SK-N-SH treated with all-trans-retinoic acid at 6 μM for 48 hours (cell line): ENCODE measurements at regions not wholly inside any gene's neighbourhood (a gene's known extent, or its start where the extent isn't known, plus 50 kb on each side); places are given as distances from the start of the nearest gene placed in this dataset.

Experiments used
- ATAC-seq: fragments of 200-7000 bp; cut with Tn5 transposase; 3 replicates; pipeline ENCODE4 v1.9.1; 2020; ENCODE audit warnings: mild to moderate bottlenecking, moderate library complexity
- ARNTL ChIP-seq: fragments of 450-650 bp; formaldehyde crosslinking; IDR thresholded peaks from 2 replicates; pipeline ENCODE4 v1.5.0; 2020; ENCODE audit warnings: low read depth, mild to moderate bottlenecking, moderate library complexity, borderline replicate concordance
- BACH2 ChIP-seq: fragments of 250-450 bp; sonication (Bioruptor Pico); IDR thresholded peaks from 2 replicates; pipeline ENCODE4 v1.9.0; 2021; ENCODE audit warnings: mild to moderate bottlenecking, borderline replicate concordance
- CSDC2 ChIP-seq: fragments of 250-450 bp; sonication (Bioruptor Pico); IDR thresholded peaks from 2 replicates; pipeline ENCODE4 v1.5.0; 2020; ENCODE audit warnings: mild to moderate bottlenecking, moderate library complexity
- ESRRG ChIP-seq: fragments of 250-450 bp; sonication (Bioruptor Pico); IDR thresholded peaks from 2 replicates; pipeline ENCODE4 v1.6.1; 2021; ENCODE audit warnings: mild to moderate bottlenecking
- GLIS3 ChIP-seq: fragments of 250-450 bp; sonication (Bioruptor Pico); IDR thresholded peaks from 2 replicates; pipeline ENCODE4 v1.5.0; 2020; ENCODE audit warnings: mild to moderate bottlenecking, moderate library complexity
- ISL1 ChIP-seq: fragments of 250-450 bp; sonication (Bioruptor Pico); IDR thresholded peaks from 2 replicates; pipeline ENCODE4 v2.1.2; 2022; ENCODE audit warnings: mild to moderate bottlenecking, moderate library complexity
- OSR1 ChIP-seq: fragments of 250-450 bp; sonication (Bioruptor Pico); IDR thresholded peaks from 2 replicates; pipeline ENCODE4 v1.8.0; 2022; ENCODE audit warnings: moderate library complexity, mild to moderate bottlenecking, inconsistent platforms
- PPARA ChIP-seq: fragments of 250-450 bp; sonication (Bioruptor Pico); IDR thresholded peaks from 2 replicates; pipeline ENCODE4 v1.5.0; 2020; ENCODE audit warnings: mild to moderate bottlenecking, borderline replicate concordance
- RARB ChIP-seq: fragments of 250-450 bp; sonication (Bioruptor Pico); IDR thresholded peaks from 2 replicates; pipeline ENCODE4 v1.8.0; 2021; ENCODE audit warnings: mild to moderate bottlenecking, moderate library complexity
- SNAI2 ChIP-seq: fragments of 250-450 bp; sonication (Bioruptor Pico); IDR thresholded peaks from 2 replicates; pipeline ENCODE4 v1.5.0; 2020; ENCODE audit warnings: mild to moderate bottlenecking, moderate library complexity
- TCF4 ChIP-seq: fragments of 250-450 bp; sonication (Bioruptor Pico); IDR thresholded peaks from 2 replicates; pipeline ENCODE4 v1.8.0; 2021; ENCODE audit warnings: mild to moderate bottlenecking, moderate library complexity, borderline replicate concordance
- TOX ChIP-seq: fragments of 250-450 bp; sonication (Bioruptor Pico); IDR thresholded peaks from 2 replicates; pipeline ENCODE4 v1.8.0; 2021; ENCODE audit warnings: mild to moderate bottlenecking, moderate library complexity, borderline replicate concordance
- ZC3H10 ChIP-seq: fragments of 250-450 bp; sonication (Bioruptor Pico); IDR thresholded peaks from 2 replicates; pipeline ENCODE4 v1.5.1; 2021; ENCODE audit warnings: mild to moderate bottlenecking, moderate library complexity
- ZFP30 ChIP-seq: fragments of 450-650 bp; formaldehyde crosslinking; IDR thresholded peaks from 2 replicates; pipeline ENCODE4 v1.5.0; 2022; ENCODE audit warnings: mild to moderate bottlenecking, moderate library complexity
- ZNF565 ChIP-seq: fragments of 450-650 bp; formaldehyde crosslinking; conservative IDR thresholded peaks from 2 replicates; pipeline ENCODE4 v1.5.0; 2020; ENCODE audit warnings: low read depth, mild to moderate bottlenecking, moderate library complexity
- ZNF70 ChIP-seq: fragments of 450-650 bp; formaldehyde crosslinking; IDR thresholded peaks from 2 replicates; pipeline ENCODE4 v1.5.0; 2020; ENCODE audit warnings: mild to moderate bottlenecking, moderate library complexity
- ZNF8 ChIP-seq: fragments of 450-650 bp; formaldehyde crosslinking; IDR thresholded peaks from 2 replicates; pipeline ENCODE4 v1.5.0; 2020; ENCODE audit warnings: mild to moderate bottlenecking, moderate library complexity
- TF ChIP-seq, protein P1 (sequence below): fragments of 250-450 bp; sonication (Bioruptor Pico); IDR thresholded peaks from 2 replicates; pipeline ENCODE4 v1.5.1; 2021; ENCODE audit warnings: mild to moderate bottlenecking, moderate library complexity
- TF ChIP-seq, protein P2 (sequence below): fragments of 250-450 bp; sonication (Bioruptor Pico); IDR thresholded peaks from 2 replicates; pipeline ENCODE4 v1.8.0; 2021; ENCODE audit warnings: low read depth, mild to moderate bottlenecking, moderate library complexity, borderline replicate concordance
- TF ChIP-seq, protein P3 (sequence below): fragments of 250-450 bp; sonication (Bioruptor Pico); IDR thresholded peaks from 2 replicates; pipeline ENCODE4 v1.5.0; 2020; ENCODE audit warnings: mild to moderate bottlenecking, moderate library complexity
- TF ChIP-seq, protein P4 (sequence below): fragments of 250-450 bp; sonication (Bioruptor Pico); IDR thresholded peaks from 2 replicates; pipeline ENCODE4 v1.5.1; 2020; ENCODE audit warnings: low read depth, mild to moderate bottlenecking, moderate library complexity

DNA sequence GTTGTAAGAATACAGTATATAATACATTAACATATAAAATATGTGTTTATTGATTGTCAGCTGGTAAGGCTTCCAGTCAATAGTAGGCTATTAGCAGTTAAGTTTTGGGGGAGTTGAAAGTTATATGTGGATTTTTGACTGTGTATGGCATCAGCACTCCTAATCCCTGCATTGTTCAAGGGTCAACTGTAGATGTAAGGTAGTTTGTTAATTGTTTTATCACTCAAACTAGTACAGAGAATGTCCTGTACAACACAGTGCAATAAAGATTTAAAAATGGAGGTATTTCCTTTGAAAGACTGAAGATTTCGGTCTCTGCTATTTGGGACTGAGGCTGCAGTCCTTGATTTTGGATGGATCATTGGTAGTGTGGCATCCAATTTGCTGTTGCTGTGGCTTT is 484.4 kb downstream of the KDM4C start:
- TF ChIP-seq SNAI2 (CRISPR knock-in tag), result no peak
- TF ChIP-seq, protein P1, sequence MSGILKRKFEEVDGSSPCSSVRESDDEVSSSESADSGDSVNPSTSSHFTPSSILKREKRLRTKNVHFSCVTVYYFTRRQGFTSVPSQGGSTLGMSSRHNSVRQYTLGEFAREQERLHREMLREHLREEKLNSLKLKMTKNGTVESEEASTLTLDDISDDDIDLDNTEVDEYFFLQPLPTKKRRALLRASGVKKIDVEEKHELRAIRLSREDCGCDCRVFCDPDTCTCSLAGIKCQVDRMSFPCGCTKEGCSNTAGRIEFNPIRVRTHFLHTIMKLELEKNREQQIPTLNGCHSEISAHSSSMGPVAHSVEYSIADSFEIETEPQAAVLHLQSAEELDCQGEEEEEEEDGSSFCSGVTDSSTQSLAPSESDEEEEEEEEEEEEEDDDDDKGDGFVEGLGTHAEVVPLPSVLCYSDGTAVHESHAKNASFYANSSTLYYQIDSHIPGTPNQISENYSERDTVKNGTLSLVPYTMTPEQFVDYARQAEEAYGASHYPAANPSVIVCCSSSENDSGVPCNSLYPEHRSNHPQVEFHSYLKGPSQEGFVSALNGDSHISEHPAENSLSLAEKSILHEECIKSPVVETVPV (CRISPR knock-in tag), result no peak
- TF ChIP-seq CSDC2 (CRISPR knock-in tag), result no peak
- TF ChIP-seq ZFP30 (CRISPR knock-in tag), result no peak
- TF ChIP-seq, protein P2, sequence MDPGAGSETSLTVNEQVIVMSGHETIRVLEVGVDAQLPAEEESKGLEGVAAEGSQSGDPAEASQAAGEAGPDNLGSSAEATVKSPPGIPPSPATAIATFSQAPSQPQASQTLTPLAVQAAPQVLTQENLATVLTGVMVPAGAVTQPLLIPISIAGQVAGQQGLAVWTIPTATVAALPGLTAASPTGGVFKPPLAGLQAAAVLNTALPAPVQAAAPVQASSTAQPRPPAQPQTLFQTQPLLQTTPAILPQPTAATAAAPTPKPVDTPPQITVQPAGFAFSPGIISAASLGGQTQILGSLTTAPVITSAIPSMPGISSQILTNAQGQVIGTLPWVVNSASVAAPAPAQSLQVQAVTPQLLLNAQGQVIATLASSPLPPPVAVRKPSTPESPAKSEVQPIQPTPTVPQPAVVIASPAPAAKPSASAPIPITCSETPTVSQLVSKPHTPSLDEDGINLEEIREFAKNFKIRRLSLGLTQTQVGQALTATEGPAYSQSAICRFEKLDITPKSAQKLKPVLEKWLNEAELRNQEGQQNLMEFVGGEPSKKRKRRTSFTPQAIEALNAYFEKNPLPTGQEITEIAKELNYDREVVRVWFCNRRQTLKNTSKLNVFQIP (CRISPR knock-in tag), result no peak
- no peak for TF ChIP-seq ZC3H10 (CRISPR knock-in tag)
- no peak for TF ChIP-seq ZNF8 (CRISPR knock-in tag)
- no peak for TF ChIP-seq PPARA (CRISPR knock-in tag)
- TF ChIP-seq GLIS3, result no peak
- TF ChIP-seq RARB (CRISPR knock-in tag), result no peak
- TF ChIP-seq TCF4 (CRISPR knock-in tag), result no peak
- no peak for TF ChIP-seq TOX
- TF ChIP-seq, protein P3, sequence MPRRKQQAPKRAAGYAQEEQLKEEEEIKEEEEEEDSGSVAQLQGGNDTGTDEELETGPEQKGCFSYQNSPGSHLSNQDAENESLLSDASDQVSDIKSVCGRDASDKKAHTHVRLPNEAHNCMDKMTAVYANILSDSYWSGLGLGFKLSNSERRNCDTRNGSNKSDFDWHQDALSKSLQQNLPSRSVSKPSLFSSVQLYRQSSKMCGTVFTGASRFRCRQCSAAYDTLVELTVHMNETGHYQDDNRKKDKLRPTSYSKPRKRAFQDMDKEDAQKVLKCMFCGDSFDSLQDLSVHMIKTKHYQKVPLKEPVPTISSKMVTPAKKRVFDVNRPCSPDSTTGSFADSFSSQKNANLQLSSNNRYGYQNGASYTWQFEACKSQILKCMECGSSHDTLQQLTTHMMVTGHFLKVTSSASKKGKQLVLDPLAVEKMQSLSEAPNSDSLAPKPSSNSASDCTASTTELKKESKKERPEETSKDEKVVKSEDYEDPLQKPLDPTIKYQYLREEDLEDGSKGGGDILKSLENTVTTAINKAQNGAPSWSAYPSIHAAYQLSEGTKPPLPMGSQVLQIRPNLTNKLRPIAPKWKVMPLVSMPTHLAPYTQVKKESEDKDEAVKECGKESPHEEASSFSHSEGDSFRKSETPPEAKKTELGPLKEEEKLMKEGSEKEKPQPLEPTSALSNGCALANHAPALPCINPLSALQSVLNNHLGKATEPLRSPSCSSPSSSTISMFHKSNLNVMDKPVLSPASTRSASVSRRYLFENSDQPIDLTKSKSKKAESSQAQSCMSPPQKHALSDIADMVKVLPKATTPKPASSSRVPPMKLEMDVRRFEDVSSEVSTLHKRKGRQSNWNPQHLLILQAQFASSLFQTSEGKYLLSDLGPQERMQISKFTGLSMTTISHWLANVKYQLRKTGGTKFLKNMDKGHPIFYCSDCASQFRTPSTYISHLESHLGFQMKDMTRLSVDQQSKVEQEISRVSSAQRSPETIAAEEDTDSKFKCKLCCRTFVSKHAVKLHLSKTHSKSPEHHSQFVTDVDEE (CRISPR knock-in tag), result no peak
- no peak for ATAC-seq

DNA sequence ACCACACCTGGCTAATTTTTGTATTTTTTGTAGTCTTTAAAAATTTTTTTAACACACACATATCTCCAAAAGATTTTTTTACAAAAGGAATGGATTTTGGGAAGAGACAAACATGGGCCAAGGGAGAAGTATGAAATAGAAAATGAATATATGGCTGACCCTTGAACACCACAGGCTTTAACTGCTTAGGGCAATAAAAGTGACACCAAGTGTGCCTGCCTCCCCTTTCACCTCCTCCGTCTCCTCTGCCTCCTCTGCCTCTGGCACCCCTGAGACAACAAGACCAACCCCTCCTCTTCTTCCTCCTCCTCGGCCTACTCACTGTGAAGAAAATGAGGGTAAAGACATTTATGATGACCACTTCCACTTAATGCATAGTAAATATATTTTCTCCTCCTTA is 483.9 kb downstream of the KDM4C start:
- ATAC-seq, result no peak
- TF ChIP-seq, protein P3 (CRISPR knock-in tag), result no peak
- TF ChIP-seq PPARA (CRISPR knock-in tag) (no peak), ZNF70 (CRISPR knock-in tag) (no peak), SNAI2 (CRISPR knock-in tag) (no peak), CSDC2 (CRISPR knock-in tag) (no peak), OSR1 (CRISPR knock-in tag) (no peak), ISL1 (CRISPR knock-in tag) (no peak), ARNTL (no peak), ESRRG (CRISPR knock-in tag) (no peak), TCF4 (CRISPR knock-in tag) (no peak)
- TF ChIP-seq, protein P2 (CRISPR knock-in tag), result no peak

DNA sequence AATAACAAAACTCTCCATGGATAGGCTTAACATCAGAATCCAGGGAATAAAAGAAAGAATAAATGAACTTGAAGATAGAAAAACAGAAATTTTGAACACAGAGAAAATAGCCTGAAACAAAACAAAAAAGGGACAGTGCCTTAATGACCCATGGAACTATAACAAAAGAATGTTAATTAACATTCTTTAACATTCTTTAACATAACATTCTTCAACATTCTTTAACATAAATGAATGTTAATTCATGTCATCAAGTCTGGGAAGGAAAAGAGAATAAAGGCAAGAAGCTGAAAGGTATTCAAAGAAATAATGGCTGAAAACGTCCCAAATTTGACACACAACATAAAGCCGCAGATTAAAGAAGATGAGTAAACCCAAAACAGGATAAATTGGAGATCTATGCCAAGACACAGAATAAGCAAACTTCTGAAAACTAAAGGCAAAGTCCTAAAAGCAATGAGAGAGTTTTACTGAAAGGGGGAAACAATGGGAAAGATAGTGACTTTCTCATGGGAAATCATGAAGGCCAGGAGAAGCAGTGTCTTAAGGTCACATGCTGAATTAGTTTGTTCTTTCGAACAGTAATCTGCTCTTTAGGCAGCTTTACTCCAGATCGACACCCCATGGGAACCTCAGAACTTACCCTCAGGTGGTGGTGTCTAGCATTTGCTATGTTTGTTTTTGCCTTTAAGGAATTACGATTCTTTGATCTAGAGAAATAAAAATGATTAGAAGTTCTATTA is 483.0 kb downstream of the KDM4C start:
- TF ChIP-seq ZNF565 (CRISPR knock-in tag), result no peak
- no peak for TF ChIP-seq BACH2 (CRISPR knock-in tag)
- no peak for TF ChIP-seq ESRRG (CRISPR knock-in tag)
- no peak for TF ChIP-seq CSDC2 (CRISPR knock-in tag)
- no peak for TF ChIP-seq TCF4 (CRISPR knock-in tag)
- TF ChIP-seq, protein P4, sequence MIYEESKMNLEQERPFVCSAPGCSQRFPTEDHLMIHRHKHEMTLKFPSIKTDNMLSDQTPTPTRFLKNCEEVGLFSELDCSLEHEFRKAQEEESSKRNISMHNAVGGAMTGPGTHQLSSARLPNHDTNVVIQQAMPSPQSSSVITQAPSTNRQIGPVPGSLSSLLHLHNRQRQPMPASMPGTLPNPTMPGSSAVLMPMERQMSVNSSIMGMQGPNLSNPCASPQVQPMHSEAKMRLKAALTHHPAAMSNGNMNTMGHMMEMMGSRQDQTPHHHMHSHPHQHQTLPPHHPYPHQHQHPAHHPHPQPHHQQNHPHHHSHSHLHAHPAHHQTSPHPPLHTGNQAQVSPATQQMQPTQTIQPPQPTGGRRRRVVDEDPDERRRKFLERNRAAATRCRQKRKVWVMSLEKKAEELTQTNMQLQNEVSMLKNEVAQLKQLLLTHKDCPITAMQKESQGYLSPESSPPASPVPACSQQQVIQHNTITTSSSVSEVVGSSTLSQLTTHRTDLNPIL, result no peak
- TF ChIP-seq ZC3H10 (CRISPR knock-in tag), result no peak
- TF ChIP-seq RARB (CRISPR knock-in tag), result no peak
- TF ChIP-seq, protein P1 (CRISPR knock-in tag), result no peak
- TF ChIP-seq ZFP30 (CRISPR knock-in tag), result no peak
- TF ChIP-seq PPARA (CRISPR knock-in tag), result no peak
- ATAC-seq, result no peak
